A673 (cell line): ENCODE measurements at regions not wholly inside any gene's neighbourhood (a gene's known extent, or its start where the extent isn't known, plus 50 kb on each side); places are given as distances from the start of the nearest gene placed in this dataset.

Experiments
- CTCF ChIP-seq: fragments of 300-800, 200-600 bp; sonication (generic); conservative IDR thresholded peaks from 2 replicates; pipeline ENCODE4 v1.5.1; 2017; ENCODE audit warnings: low read depth, mild to moderate bottlenecking, antibody characterized with exemption, low read length, moderate library complexity, mixed read lengths
- EZH2 ChIP-seq: fragments of 200-600 bp; sonication (generic); IDR thresholded peaks from 2 replicates; pipeline ENCODE4 v1.6.1; 2017; ENCODE audit warnings: borderline replicate concordance, low read depth, mild to moderate bottlenecking, mixed read lengths, antibody characterized with exemption, low read length; ENCODE audit not compliant: poor library complexity, severe bottlenecking

GRCh38 chr16:61261315-61261714 lies 774.9 kb downstream of the CDH8 start:
- TF ChIP-seq CTCF (no peak), EZH2 (no peak)
